ENCODE measurements at regions not wholly inside any gene's neighbourhood (a gene's known extent, or its start where the extent isn't known, plus 50 kb on each side); places are given as distances from the start of the nearest gene placed in this dataset.
A peak's percentile ranks its signal among the peaks of the same experiment; 100 is the strongest.

DNA sequence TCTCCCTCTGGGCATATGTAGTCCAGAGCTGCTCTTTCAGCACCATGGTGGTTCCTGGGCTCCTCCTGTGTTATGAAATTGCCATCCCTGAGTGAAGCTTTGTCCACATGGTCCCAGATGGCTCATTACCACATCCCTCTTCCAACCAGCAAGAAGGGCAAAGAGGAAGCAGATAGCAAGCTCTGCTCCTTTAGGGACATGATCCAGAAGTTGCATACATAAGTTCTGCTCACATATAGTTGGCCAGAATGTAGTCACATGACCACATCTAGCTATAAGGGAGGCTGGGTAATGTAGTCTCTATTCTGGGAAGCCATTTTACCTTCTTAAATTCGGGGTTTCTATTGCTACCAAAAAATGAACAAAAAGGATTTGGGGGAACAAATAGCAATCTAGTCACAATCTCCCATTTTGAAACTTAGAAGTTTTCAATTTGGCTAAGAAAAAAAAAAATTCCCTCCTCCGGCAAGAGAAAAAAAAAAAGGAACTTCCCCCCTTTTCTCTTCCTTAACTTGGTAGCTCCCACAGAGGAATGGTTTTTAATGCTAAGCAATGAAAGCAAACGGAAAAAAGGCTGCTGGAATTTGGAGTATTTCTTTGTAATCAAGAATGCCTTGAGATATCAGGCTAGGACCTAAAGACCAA is 88.2 kb upstream of the USP9X start:
- H3K4me3 ChIP-seq = no peak overlapping the region
- no peak overlapping the region for H3K27ac ChIP-seq (ENCODE audit: low read depth in 1 of 2, low read length in 1 of 2)
- peaks cover 0 to 13% (median 2%) of the 10 kb centered on the region in 3 donors for H3K27me3 ChIP-seq (ENCODE audit: control insufficient read depth in 3 of 3, insufficient read depth in 3 of 3, low read length in 2 of 3)
- no peaks in the 10 kb centered on the region for H3K36me3 ChIP-seq (ENCODE audit: control insufficient read depth in 4 of 4, insufficient read depth in 4 of 4, low read length in 4 of 4)
- H3K9me3 ChIP-seq (ENCODE audit: control insufficient read depth in 4 of 4, insufficient read depth in 3 of 4, low read length in 3 of 4) = no peaks in the 10 kb centered on the region
- no peak overlapping the region for H3K9ac ChIP-seq (ENCODE audit: insufficient read depth in 1 of 2, low read length in 2 of 2)
- ATAC-seq (ENCODE audit: insufficient read depth, low FRiP score) = peak; percentile 89
- whole genome bisulfite sequencing, 2 donors = 6 to 19% methylated on average over 3 of the region's 3 CpGs
- peak; percentile 35 to 88 (median 84) for DNase-seq
- TF ChIP-seq, protein P1, sequence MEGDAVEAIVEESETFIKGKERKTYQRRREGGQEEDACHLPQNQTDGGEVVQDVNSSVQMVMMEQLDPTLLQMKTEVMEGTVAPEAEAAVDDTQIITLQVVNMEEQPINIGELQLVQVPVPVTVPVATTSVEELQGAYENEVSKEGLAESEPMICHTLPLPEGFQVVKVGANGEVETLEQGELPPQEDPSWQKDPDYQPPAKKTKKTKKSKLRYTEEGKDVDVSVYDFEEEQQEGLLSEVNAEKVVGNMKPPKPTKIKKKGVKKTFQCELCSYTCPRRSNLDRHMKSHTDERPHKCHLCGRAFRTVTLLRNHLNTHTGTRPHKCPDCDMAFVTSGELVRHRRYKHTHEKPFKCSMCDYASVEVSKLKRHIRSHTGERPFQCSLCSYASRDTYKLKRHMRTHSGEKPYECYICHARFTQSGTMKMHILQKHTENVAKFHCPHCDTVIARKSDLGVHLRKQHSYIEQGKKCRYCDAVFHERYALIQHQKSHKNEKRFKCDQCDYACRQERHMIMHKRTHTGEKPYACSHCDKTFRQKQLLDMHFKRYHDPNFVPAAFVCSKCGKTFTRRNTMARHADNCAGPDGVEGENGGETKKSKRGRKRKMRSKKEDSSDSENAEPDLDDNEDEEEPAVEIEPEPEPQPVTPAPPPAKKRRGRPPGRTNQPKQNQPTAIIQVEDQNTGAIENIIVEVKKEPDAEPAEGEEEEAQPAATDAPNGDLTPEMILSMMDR (IDR thresholded peaks at IDR 0.05; ENCODE audit: control extremely low read depth, extremely low read depth) = no peak
- no peaks in the 10 kb centered on the region for H3K4me1 ChIP-seq (ENCODE audit: control insufficient read depth in 5 of 5, insufficient read depth in 5 of 5, low read length in 5 of 5)

- DNase-seq (no peak), ATAC-seq (ENCODE audit: insufficient read depth, low FRiP score) (no peak)
- 87 to 94% methylated on average over 5 of the region's 5 CpGs for WGBS, 2 donors
- Histone ChIP-seq H3K27ac (ENCODE audit: low read depth in 1 of 2, low read length in 1 of 2) (no peak overlapping the region), H3K4me3 (no peak overlapping the region), H3K9me3 (ENCODE audit: control insufficient read depth in 4 of 4, insufficient read depth in 3 of 4, low read length in 3 of 4) (no peaks in the 10 kb centered on the region), H3K4me1 (ENCODE audit: control insufficient read depth in 5 of 5, insufficient read depth in 5 of 5, low read length in 5 of 5) (no peaks in the 10 kb centered on the region), H3K36me3 (ENCODE audit: control insufficient read depth in 4 of 4, insufficient read depth in 4 of 4, low read length in 4 of 4) (no peaks in the 10 kb centered on the region), H3K27me3 (ENCODE audit: control insufficient read depth in 3 of 3, insufficient read depth in 3 of 3, low read length in 2 of 3) (peaks cover 0 to 12% (median 2%) of the 10 kb centered on the region in 3 donors), H3K9ac (ENCODE audit: insufficient read depth in 1 of 2, low read length in 2 of 2) (no peak overlapping the region)
- TF ChIP-seq, protein P1 (IDR thresholded peaks at IDR 0.05; ENCODE audit: control extremely low read depth, extremely low read depth) = no peak
Measured at GRCh38 chrX:40998123-40998522, 87.1 kb upstream of the USP9X start.

DNA sequence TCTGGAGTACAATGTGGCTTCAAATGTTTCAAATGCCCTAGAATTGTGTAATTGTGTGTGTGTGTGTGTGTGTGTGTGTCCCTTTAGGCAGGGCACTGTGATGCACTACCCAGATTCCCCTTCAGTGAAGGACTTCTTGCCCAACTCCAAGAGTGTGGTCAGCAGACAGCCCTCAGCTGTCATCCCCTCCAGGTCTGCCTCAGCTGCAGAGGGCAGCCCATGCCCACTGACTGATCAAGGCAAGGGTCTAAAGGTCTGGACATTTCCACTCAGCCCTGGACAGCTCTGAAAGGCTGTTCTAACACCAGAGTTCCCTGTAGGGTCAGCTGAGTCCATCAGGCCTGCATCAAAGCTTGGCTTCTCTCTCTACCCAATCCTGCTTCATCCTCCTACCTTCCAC is 83.9 kb upstream of the USP9X start:
- H3K4me3 ChIP-seq = no peak overlapping the region
- ATAC-seq (ENCODE audit: insufficient read depth, low FRiP score) (no peak), DNase-seq (no peak)
- peaks cover 0 to 19% (median 0%) of the 10 kb centered on the region in 3 donors for H3K27me3 ChIP-seq (ENCODE audit: control insufficient read depth in 3 of 3, insufficient read depth in 3 of 3, low read length in 2 of 3)
- no peaks in the 10 kb centered on the region for H3K36me3 ChIP-seq (ENCODE audit: control insufficient read depth in 4 of 4, insufficient read depth in 4 of 4, low read length in 4 of 4)
- TF ChIP-seq, protein P1 (IDR thresholded peaks at IDR 0.05; ENCODE audit: control extremely low read depth, extremely low read depth) = no peak
- H3K9ac ChIP-seq (ENCODE audit: insufficient read depth in 1 of 2, low read length in 2 of 2) = no peak overlapping the region
- no peaks in the 10 kb centered on the region for H3K9me3 ChIP-seq (ENCODE audit: control insufficient read depth in 4 of 4, insufficient read depth in 3 of 4, low read length in 3 of 4)
- H3K27ac ChIP-seq (ENCODE audit: low read depth in 1 of 2, low read length in 1 of 2) = no peak overlapping the region
- H3K4me1 ChIP-seq (ENCODE audit: control insufficient read depth in 5 of 5, insufficient read depth in 5 of 5, low read length in 5 of 5) = peaks cover 0 to 2% (median 0%) of the 10 kb centered on the region in 5 donors

GRCh38 chrX:41002026-41002425 is 83.2 kb upstream of the USP9X start:
- Histone ChIP-seq H3K36me3 (ENCODE audit: control insufficient read depth in 4 of 4, insufficient read depth in 4 of 4, low read length in 4 of 4) (no peaks in the 10 kb centered on the region), H3K27ac (ENCODE audit: low read depth in 1 of 2, low read length in 1 of 2) (no peak overlapping the region), H3K9ac (ENCODE audit: insufficient read depth in 1 of 2, low read length in 2 of 2) (no peak overlapping the region), H3K4me1 (ENCODE audit: control insufficient read depth in 5 of 5, insufficient read depth in 5 of 5, low read length in 5 of 5) (peaks cover 0 to 2% (median 0%) of the 10 kb centered on the region in 5 donors), H3K27me3 (ENCODE audit: control insufficient read depth in 3 of 3, insufficient read depth in 3 of 3, low read length in 2 of 3) (peaks cover 0 to 19% (median 2%) of the 10 kb centered on the region in 3 donors), H3K4me3 (no peak overlapping the region), H3K9me3 (ENCODE audit: control insufficient read depth in 4 of 4, insufficient read depth in 3 of 4, low read length in 3 of 4) (no peaks in the 10 kb centered on the region)
- no peak for ATAC-seq (ENCODE audit: insufficient read depth, low FRiP score)
- no peak for DNase-seq
- TF ChIP-seq, protein P1 (IDR thresholded peaks at IDR 0.05; ENCODE audit: control extremely low read depth, extremely low read depth) = no peak
- WGBS, 2 donors = 73 to 79% methylated on average over 6 of the region's 6 CpGs

Measured in lung (tissue), 11 donors.